ENCODE measurements at regions not wholly inside any gene's neighbourhood (a gene's known extent, or its start where the extent isn't known, plus 50 kb on each side); places are given as distances from the start of the nearest gene placed in this dataset.

GRCh38 chr19:30719999-30720345 lies 347.8 kb downstream of the ZNF536 start:
- ATAC-seq, result peak; percentile 66
- DNase-seq (ENCODE audit: low spot score), result peak; percentile 55

GRCh38 chr19:30719189-30719998 lies 347.2 kb downstream of the ZNF536 start:
- DNase-seq (ENCODE audit: low spot score), result peak; percentile 87
- peak; percentile 92 for ATAC-seq

GRCh38 chr19:30718707-30719106 lies 346.5 kb downstream of the ZNF536 start:
- ATAC-seq (peak; percentile 63), DNase-seq (ENCODE audit: low spot score) (peak; percentile 62)

- no peak for ATAC-seq
- DNase-seq (ENCODE audit: low spot score), result no peak
These were observed 345.8 kb downstream of the ZNF536 start for GRCh38 chr19:30718014-30718413.

- ATAC-seq (no peak), DNase-seq (ENCODE audit: low spot score) (no peak)
These were observed 345.2 kb downstream of the ZNF536 start for GRCh38 chr19:30717381-30717780.

- no peak for ATAC-seq
- no peak for DNase-seq (ENCODE audit: low spot score)
These were observed 340.5 kb downstream of the ZNF536 start for GRCh38 chr19:30712431-30713337.

GRCh38 chr19:30711826-30712225 lies 339.6 kb downstream of the ZNF536 start:
- no peak for ATAC-seq
- no peak for DNase-seq (ENCODE audit: low spot score)

GRCh38 chr19:30711296-30711695 lies 339.1 kb downstream of the ZNF536 start:
- ATAC-seq, result no peak

GRCh38 chr19:30710721-30711120 lies 338.5 kb downstream of the ZNF536 start:
- ATAC-seq (no peak), DNase-seq (ENCODE audit: low spot score) (no peak)

More at GRCh38 chr19:30711296-30711695, 339.1 kb downstream of the ZNF536 start:
- no peak for DNase-seq (ENCODE audit: low spot score)

- ATAC-seq (no peak), DNase-seq (ENCODE audit: low spot score) (no peak)
These were observed 336.4 kb downstream of the ZNF536 start for GRCh38 chr19:30708416-30709178.

GRCh38 chr19:30704771-30705330 lies 332.7 kb downstream of the ZNF536 start:
- no peak for ATAC-seq
- no peak for DNase-seq (ENCODE audit: low spot score)

- ATAC-seq, result no peak
- no peak for DNase-seq (ENCODE audit: low spot score)
These were observed 331.5 kb downstream of the ZNF536 start for GRCh38 chr19:30703645-30704044.

GRCh38 chr19:30701178-30701577 lies 329.0 kb downstream of the ZNF536 start:
- ATAC-seq (no peak), DNase-seq (ENCODE audit: low spot score) (no peak)

- ATAC-seq (no peak), DNase-seq (ENCODE audit: low spot score) (no peak)
These were observed 327.7 kb downstream of the ZNF536 start for GRCh38 chr19:30699871-30700280.

- ATAC-seq (peak; percentile 83), DNase-seq (ENCODE audit: low spot score) (no peak)
These were observed 324.3 kb downstream of the ZNF536 start for GRCh38 chr19:30696514-30696913.

GRCh38 chr19:30695171-30695875 lies 323.1 kb downstream of the ZNF536 start:
- ATAC-seq (peak; percentile 18), DNase-seq (ENCODE audit: low spot score) (no peak)

GRCh38 chr19:30694156-30694755 lies 322.1 kb downstream of the ZNF536 start:
- DNase-seq (ENCODE audit: low spot score) (no peak), ATAC-seq (no peak)

GRCh38 chr19:30692879-30693503 lies 320.8 kb downstream of the ZNF536 start:
- DNase-seq (ENCODE audit: low spot score) (no peak), ATAC-seq (no peak)

- no peak for DNase-seq (ENCODE audit: low spot score)
- ATAC-seq, result no peak
These were observed 320.1 kb downstream of the ZNF536 start for GRCh38 chr19:30692181-30692811.

Data from left lobe of liver (tissue), 2 donors.